Jurkat, Clone E6-1 (cell line): ENCODE measurements at regions not wholly inside any gene's neighbourhood (a gene's known extent, or its start where the extent isn't known, plus 50 kb on each side); places are given as distances from the start of the nearest gene placed in this dataset.

Experiments
- DNase-seq: peaks from one replicate; pipeline ENCODE4 v3.0.0-alpha.2; 2011; ENCODE audit warnings: low read depth, low spot score
- H3K4me3 ChIP-seq: 2 replicates; pipeline ENCODE4 v1.5.1; 2011; ENCODE audit warnings: mild to moderate bottlenecking, low read length, control low read depth, moderate library complexity

GRCh38 chr20:17062712-17063111 lies 164.1 kb upstream of the PCSK2 start:
- no peak for DNase-seq
- no peak overlapping the region for H3K4me3 ChIP-seq

DNA sequence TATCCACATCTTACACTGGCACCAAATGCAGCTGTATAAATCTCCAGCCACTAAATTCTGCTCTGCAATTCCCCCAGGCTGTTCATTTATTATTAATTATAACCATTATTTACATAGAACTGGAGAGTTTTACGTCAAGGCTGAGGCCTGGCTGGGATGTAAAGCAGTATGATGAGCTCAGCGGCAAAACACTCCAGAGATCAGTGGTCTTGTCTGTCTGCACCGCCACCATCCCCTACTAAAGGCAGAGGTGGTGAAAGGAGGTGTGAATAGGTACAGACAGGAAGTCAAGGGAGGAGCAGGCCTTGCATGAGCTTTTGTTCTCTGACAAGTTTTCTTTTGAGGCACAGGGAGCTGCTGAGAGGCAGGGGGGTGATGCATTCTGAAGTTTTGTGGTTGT lies 159.9 kb upstream of the PCSK2 start:
- DNase-seq = peak; percentile 4
- no peak overlapping the region for H3K4me3 ChIP-seq

GRCh38 chr20:17068084-17068711 lies 158.6 kb upstream of the PCSK2 start:
- DNase-seq = no peak
- no peak overlapping the region for H3K4me3 ChIP-seq

DNA sequence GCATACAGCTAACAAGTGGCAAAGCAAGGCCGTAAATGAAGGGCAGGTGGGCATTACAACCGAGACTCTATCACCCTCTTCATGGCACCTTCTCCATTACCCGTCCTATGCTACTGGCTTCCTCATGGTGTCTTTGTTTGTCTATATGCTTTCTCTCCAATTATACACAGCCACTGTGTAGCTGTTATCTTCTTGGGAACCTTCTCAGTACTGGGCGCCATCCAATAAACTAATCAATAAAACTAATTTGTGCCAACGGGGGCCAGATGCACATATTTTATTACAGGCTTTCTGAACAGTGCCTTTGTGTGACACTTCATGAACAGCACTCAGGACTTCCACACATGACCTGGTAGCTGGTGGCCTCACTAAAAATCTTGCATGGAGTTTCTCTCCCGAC lies 149.8 kb upstream of the PCSK2 start:
- no peak overlapping the region for H3K4me3 ChIP-seq
- DNase-seq = no peak

- DNase-seq = peak; percentile 23
- no peak overlapping the region for H3K4me3 ChIP-seq
Measured at GRCh38 chr20:17083738-17084137, 143.1 kb upstream of the PCSK2 start.

DNA sequence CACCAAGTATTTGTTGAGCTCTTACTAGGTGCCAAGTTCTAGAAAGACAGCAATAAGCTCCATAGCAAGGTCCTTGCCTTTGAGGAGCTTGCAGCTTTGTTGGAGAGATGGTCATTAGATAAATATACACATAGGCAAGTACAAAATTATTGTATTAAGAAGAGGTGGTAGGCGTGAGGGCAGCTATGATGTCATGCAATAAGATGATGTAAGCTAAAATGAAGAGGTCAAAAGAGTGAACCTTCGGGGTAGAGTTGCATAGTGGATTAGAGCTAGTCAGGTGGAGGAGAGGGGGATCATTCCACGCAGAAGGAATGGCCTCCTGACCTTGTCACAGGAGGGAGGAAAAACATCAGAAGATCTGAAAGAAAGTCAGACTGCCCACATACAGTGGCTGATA lies 141.9 kb upstream of the PCSK2 start:
- H3K4me3 ChIP-seq = no peak overlapping the region
- no peak for DNase-seq

GRCh38 chr20:17093782-17094181 lies 133.1 kb upstream of the PCSK2 start:
- no peak for DNase-seq

DNA sequence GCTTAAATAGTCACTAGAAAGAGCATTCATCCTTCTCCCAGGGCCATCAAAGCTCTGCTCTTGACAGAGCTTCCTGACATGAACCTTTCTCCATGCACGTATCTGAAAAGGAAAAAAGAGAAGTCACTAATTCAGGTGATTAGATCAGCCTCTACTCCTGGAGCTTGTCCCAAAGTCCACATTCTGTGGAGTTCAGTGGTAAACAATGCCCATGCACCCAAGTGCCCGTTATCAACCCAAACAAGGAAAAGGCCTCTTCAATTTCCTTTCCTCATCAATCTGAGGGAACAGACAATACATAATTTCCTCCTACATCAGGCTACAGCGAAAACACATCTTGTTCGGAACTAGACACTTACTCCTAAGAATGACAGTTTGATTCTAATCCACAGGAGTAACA lies 129.2 kb upstream of the PCSK2 start:
- H3K4me3 ChIP-seq = no peak overlapping the region
- DNase-seq = no peak

More at GRCh38 chr20:17093782-17094181, 133.1 kb upstream of the PCSK2 start:
- no peak overlapping the region for H3K4me3 ChIP-seq

- DNase-seq = no peak
- H3K4me3 ChIP-seq = no peak overlapping the region
Measured at GRCh38 chr20:17100506-17100905, 126.3 kb upstream of the PCSK2 start.

- DNase-seq = no peak
Measured at GRCh38 chr20:17107127-17107526, 119.7 kb upstream of the PCSK2 start.

GRCh38 chr20:17108896-17109295 lies 117.9 kb upstream of the PCSK2 start:
- no peak for DNase-seq
- H3K4me3 ChIP-seq = no peak overlapping the region

More at GRCh38 chr20:17107127-17107526, 119.7 kb upstream of the PCSK2 start:
- H3K4me3 ChIP-seq = no peak overlapping the region

- DNase-seq = no peak
- H3K4me3 ChIP-seq = no peak overlapping the region
Measured at GRCh38 chr20:17109307-17109706, 117.5 kb upstream of the PCSK2 start.

GRCh38 chr20:17128206-17128605 lies 98.6 kb upstream of the PCSK2 start:
- no peak for DNase-seq

GRCh38 chr20:17129089-17129488 lies 97.8 kb upstream of the PCSK2 start:
- no peak overlapping the region for H3K4me3 ChIP-seq
- DNase-seq = no peak

More at GRCh38 chr20:17128206-17128605, 98.6 kb upstream of the PCSK2 start:
- no peak overlapping the region for H3K4me3 ChIP-seq

- DNase-seq = no peak
- no peak overlapping the region for H3K4me3 ChIP-seq
Measured at GRCh38 chr20:17137692-17138091, 89.1 kb upstream of the PCSK2 start.

- H3K4me3 ChIP-seq = no peak overlapping the region
- no peak for DNase-seq
Measured at GRCh38 chr20:17138237-17138636, 88.6 kb upstream of the PCSK2 start.

DNA sequence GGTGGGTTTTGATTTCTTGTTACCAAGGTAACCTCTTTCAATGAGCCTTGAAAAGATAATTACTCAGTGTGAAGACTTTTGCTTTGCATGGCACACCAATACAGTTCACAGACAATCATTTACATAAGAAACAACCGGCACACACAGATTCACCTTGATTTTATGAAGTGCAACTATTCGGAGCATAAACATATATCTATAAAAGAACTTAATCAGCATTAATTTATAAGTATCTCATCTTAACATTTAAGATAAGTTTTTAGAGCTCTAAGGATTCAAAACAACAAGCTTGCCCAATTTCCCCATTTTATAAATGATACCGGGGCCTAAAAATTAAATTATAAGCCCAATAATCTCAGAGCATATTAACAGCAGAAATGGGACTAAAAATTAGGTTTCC lies 85.9 kb upstream of the PCSK2 start:
- H3K4me3 ChIP-seq = no peak overlapping the region
- DNase-seq = no peak

DNA sequence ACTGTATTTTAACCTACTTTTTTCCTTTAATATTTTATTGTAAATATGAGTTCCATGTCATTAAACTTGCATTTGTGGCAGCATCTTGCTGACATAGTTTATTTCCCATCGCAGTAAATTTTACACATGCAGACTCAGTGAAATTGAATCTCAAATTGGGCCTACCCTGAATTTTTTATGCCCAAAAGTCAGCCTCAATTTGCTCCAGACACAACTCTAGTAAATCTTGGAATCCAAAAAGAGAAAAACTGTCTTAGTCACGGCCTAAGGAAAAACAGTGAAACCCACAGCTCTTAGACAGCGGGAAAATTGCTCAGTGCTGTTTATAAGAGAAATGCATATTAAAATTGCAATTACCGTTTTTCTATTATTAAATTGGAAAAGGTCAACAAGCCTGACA lies 85.3 kb upstream of the PCSK2 start:
- DNase-seq = no peak
- H3K4me3 ChIP-seq = no peak overlapping the region

GRCh38 chr20:17142666-17143065 lies 84.2 kb upstream of the PCSK2 start:
- no peak overlapping the region for H3K4me3 ChIP-seq
- no peak for DNase-seq

- no peak overlapping the region for H3K4me3 ChIP-seq
- no peak for DNase-seq
Measured at GRCh38 chr20:17150858-17151257, 76.0 kb upstream of the PCSK2 start.

DNA sequence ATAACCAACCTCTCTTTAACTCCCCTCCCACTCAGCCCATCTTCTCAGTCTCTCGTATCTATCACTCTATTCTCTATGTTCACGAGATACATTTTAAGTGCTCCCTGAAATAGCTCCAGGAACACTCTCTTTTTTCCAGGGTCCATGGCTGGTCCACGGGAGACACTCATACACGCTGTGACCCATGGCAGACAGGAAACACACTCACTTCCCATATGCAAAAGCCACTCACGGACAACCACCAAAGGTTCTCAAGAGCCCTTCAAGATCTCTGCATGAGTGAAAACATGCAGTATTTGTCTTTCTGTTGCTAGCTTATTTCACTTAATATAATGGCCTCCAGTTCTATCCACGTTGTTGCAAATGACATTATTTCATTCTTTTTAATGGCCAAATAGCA lies 71.4 kb upstream of the PCSK2 start:
- DNase-seq = no peak

GRCh38 chr20:17158701-17159100 lies 68.1 kb upstream of the PCSK2 start:
- H3K4me3 ChIP-seq = no peak overlapping the region
- no peak for DNase-seq

More for the DNA sequence above, 71.4 kb upstream of the PCSK2 start:
- no peak overlapping the region for H3K4me3 ChIP-seq
